RWPE2 (cell line): ENCODE measurements at regions not wholly inside any gene's neighbourhood (a gene's known extent, or its start where the extent isn't known, plus 50 kb on each side); places are given as distances from the start of the nearest gene placed in this dataset.

ENCODE experiments used
- ATAC-seq: fragments of 200-7000 bp; cut with Tn5 transposase; 3 replicates; pipeline ENCODE4 v1.9.1; 2021; ENCODE audit warnings: low read depth
- DNase-seq: peaks from one replicate; pipeline ENCODE4 v3.0.0-alpha.2; 2020; ENCODE audit warnings: low spot score
- H3K27ac ChIP-seq: fragments of 450-650 bp; 2 replicates; pipeline ENCODE4 v1.5.1; 2017; ENCODE audit warnings: mild to moderate bottlenecking; ENCODE audit not compliant: poor library complexity, severe bottlenecking
- H3K27me3 ChIP-seq: fragments of 250-450 bp; sonication (Bioruptor Pico); 2 replicates; pipeline ENCODE4 v1.5.1; 2021; ENCODE audit warnings: mild to moderate bottlenecking, moderate library complexity; ENCODE audit not compliant: insufficient read depth, poor library complexity, severe bottlenecking
- H3K36me3 ChIP-seq: fragments of 250-450 bp; sonication (Bioruptor Pico); 2 replicates; pipeline ENCODE4 v1.5.1; 2020; ENCODE audit warnings: low read depth, mild to moderate bottlenecking, moderate library complexity
- H3K4me1 ChIP-seq: fragments of 250-450 bp; sonication (Bioruptor Pico); 2 replicates; pipeline ENCODE4 v1.5.1; 2021; ENCODE audit warnings: mild to moderate bottlenecking, moderate library complexity; ENCODE audit not compliant: insufficient read depth, poor library complexity, severe bottlenecking
- H3K4me3 ChIP-seq: fragments of 250-450 bp; sonication (Bioruptor Pico); 2 replicates; pipeline ENCODE4 v1.5.1; 2021; ENCODE audit warnings: mild to moderate bottlenecking, moderate library complexity; ENCODE audit not compliant: severe bottlenecking
- H3K9me3 ChIP-seq: fragments of 250-450 bp; sonication (Bioruptor Pico); 2 replicates; pipeline ENCODE4 v1.5.1; 2021; ENCODE audit warnings: mild to moderate bottlenecking, moderate library complexity; ENCODE audit not compliant: severe bottlenecking
- CTCF ChIP-seq: fragments of 450-650 bp; IDR thresholded peaks from one replicate; pipeline ENCODE4 v1.5.1; 2017; ENCODE audit warnings: mild to moderate bottlenecking, moderate library complexity; ENCODE audit not compliant: poor library complexity, severe bottlenecking

- H3K36me3 ChIP-seq = no peaks in the 10 kb centered on the region
- H3K27me3 ChIP-seq = no peaks in the 10 kb centered on the region
- no peak overlapping the region for H3K27ac ChIP-seq
- no peak for TF ChIP-seq CTCF
- no peaks in the 10 kb centered on the region for H3K9me3 ChIP-seq
- H3K4me3 ChIP-seq = no peak overlapping the region
- ATAC-seq (peak; percentile 67), DNase-seq (no peak)
- no peaks in the 10 kb centered on the region for H3K4me1 ChIP-seq
Observed at GRCh38 chr3:151580591-151580990, 119.7 kb upstream of the IGSF10 start.

- Histone ChIP-seq H3K9me3 (no peaks in the 10 kb centered on the region), H3K36me3 (no peaks in the 10 kb centered on the region), H3K4me3 (no peak overlapping the region), H3K4me1 (no peaks in the 10 kb centered on the region), H3K27me3 (no peaks in the 10 kb centered on the region), H3K27ac (no peak overlapping the region)
- TF ChIP-seq CTCF = no peak
- no peak for DNase-seq
- ATAC-seq = no peak
Observed at GRCh38 chr3:151579571-151580270, 118.9 kb upstream of the IGSF10 start.

- no peak for TF ChIP-seq CTCF
- no peak for ATAC-seq
- Histone ChIP-seq H3K36me3 (no peaks in the 10 kb centered on the region), H3K27ac (no peak overlapping the region), H3K27me3 (no peaks in the 10 kb centered on the region), H3K9me3 (no peaks in the 10 kb centered on the region), H3K4me3 (no peak overlapping the region), H3K4me1 (no peaks in the 10 kb centered on the region)
- no peak for DNase-seq
Observed at GRCh38 chr3:151578495-151578894, 117.6 kb upstream of the IGSF10 start.

GRCh38 chr3:151576511-151577137 lies 115.8 kb upstream of the IGSF10 start:
- DNase-seq (no peak), ATAC-seq (no peak)

More at GRCh38 chr3:151576511-151577137, 115.8 kb upstream of the IGSF10 start:
- H3K4me1 ChIP-seq = no peaks in the 10 kb centered on the region
- H3K36me3 ChIP-seq = no peaks in the 10 kb centered on the region
- TF ChIP-seq CTCF = no peak
- H3K27me3 ChIP-seq = no peaks in the 10 kb centered on the region
- no peaks in the 10 kb centered on the region for H3K9me3 ChIP-seq
- H3K4me3 ChIP-seq = no peak overlapping the region
- H3K27ac ChIP-seq = no peak overlapping the region
